GM18951 (cell line): ENCODE measurements at regions not wholly inside any gene's neighbourhood (a gene's known extent, or its start where the extent isn't known, plus 50 kb on each side); places are given as distances from the start of the nearest gene placed in this dataset.

Experiments
- POLR2A ChIP-seq: IDR thresholded peaks from 4 replicates; pipeline ENCODE4 v1.6.1; 2011; ENCODE audit warnings: mild to moderate bottlenecking; ENCODE audit not compliant: insufficient read length, insufficient read depth; ENCODE audit errors: extremely low read depth
- in situ Hi-C: fragments of 300-500 bp; cut with MboI; formaldehyde crosslinking; loops from one replicate; pipeline ENCODE4 v1.12.0; 2022; ENCODE audit warnings: low sequenced_read_pairs, mixed read lengths, inconsistent platforms; ENCODE audit not compliant: unreplicated experiment

- in situ Hi-C loops: no loop called here
Observed at GRCh38 chr13:44184740-44185139, 188.9 kb upstream of the SERP2 start.

GRCh38 chr13:44188257-44188656, 185.4 kb upstream of the SERP2 start:
- no peak for TF ChIP-seq POLR2A
- in situ Hi-C loops: no loop called here

More at GRCh38 chr13:44184740-44185139, 188.9 kb upstream of the SERP2 start:
- no peak for TF ChIP-seq POLR2A

GRCh38 chr13:44189085-44189484, 184.5 kb upstream of the SERP2 start:
- no peak for TF ChIP-seq POLR2A
- in situ Hi-C loops: no loop called here

GRCh38 chr13:44191103-44191502, 182.5 kb upstream of the SERP2 start:
- in situ Hi-C loops: no loop called here
- TF ChIP-seq POLR2A: no peak

GRCh38 chr13:44191504-44192171, 182.0 kb upstream of the SERP2 start:
- in situ Hi-C loops: no loop called here
- no peak for TF ChIP-seq POLR2A

GRCh38 chr13:44193731-44194130, 179.9 kb upstream of the SERP2 start:
- in situ Hi-C loops: no loop called here
- no peak for TF ChIP-seq POLR2A

GRCh38 chr13:44195245-44195644, 178.4 kb upstream of the SERP2 start:
- in situ Hi-C loops: no loop called here
- no peak for TF ChIP-seq POLR2A

- in situ Hi-C loops: no loop called here
Observed at GRCh38 chr13:44196196-44196751, 177.3 kb upstream of the SERP2 start.

GRCh38 chr13:44197791-44198770, 175.5 kb upstream of the SERP2 start:
- TF ChIP-seq POLR2A: no peak
- in situ Hi-C loops: no loop called here

More at GRCh38 chr13:44196196-44196751, 177.3 kb upstream of the SERP2 start:
- no peak for TF ChIP-seq POLR2A

GRCh38 chr13:44198826-44199225, 174.8 kb upstream of the SERP2 start:
- no peak for TF ChIP-seq POLR2A
- in situ Hi-C loops: no loop called here

GRCh38 chr13:44199627-44200207, 173.9 kb upstream of the SERP2 start:
- in situ Hi-C loops: no loop called here

GRCh38 chr13:44206434-44206833, 167.2 kb upstream of the SERP2 start:
- TF ChIP-seq POLR2A: no peak
- in situ Hi-C loops: no loop called here

More at GRCh38 chr13:44199627-44200207, 173.9 kb upstream of the SERP2 start:
- TF ChIP-seq POLR2A: no peak

GRCh38 chr13:44207476-44207875, 166.1 kb upstream of the SERP2 start:
- no peak for TF ChIP-seq POLR2A
- in situ Hi-C loops: no loop called here

- no peak for TF ChIP-seq POLR2A
- in situ Hi-C loops: no loop called here
Observed at GRCh38 chr13:44210525-44210924, 163.1 kb upstream of the SERP2 start.
